ENCODE measurements at regions not wholly inside any gene's neighbourhood (a gene's known extent, or its start where the extent isn't known, plus 50 kb on each side); places are given as distances from the start of the nearest gene placed in this dataset.
"Not testable (repeated sequence)": the region's sequence is repeated elsewhere in the genome, so short reads cannot be mapped to it uniquely, and the experiment has no call there.

DNA sequence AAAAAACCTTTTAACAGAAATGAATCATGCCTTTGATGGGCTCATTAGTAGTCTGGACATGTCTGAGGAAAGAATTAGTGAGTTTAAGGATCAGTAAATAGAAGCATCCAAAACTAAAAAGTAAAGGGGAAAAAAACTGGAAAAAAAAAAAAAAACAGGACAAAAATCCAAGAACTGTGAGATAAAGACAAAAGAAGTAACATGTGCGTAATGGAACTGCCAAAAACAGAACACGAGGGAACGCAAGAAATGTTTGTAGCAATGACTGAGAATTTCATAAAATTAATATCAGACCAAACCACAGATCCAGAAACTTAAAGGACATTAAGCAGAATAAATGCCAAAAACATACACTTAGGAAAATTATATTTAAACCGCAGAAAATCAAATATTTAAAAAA, 77.4 kb downstream of the MS4A13 start:
- DNase-seq = peak; percentile 63 to 84 (median 66)

DNA sequence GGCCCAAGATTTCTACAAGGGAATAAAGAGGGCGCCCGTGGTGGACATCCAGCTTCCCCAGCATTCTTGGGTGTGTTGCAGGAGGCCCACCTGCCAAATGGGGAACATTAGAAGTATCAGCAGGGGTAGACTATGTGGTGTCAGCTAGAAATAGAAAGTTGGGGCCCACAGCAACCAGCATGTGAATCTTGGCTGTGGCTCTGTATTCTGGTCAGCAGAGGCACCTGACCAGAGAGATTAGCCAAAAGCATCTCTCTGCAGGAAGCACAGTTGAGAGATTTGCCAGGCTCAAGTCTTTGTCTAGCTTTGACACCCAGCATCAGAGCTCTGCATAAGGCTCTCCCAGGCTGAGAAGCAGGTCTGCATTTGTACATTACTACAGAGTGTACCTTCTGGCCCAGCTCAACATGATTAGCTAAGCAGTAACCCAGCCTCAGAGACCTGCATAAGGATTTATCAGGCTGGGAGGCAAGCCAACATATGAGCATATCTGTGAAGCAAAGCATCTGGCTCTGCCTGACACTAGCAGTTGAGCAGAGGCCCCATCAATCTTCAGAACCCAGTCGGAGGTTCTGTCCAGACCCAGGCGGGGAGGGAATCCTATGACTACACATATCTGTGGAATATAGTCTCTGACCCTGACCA, 79.9 kb downstream of the MS4A13 start:
- DNase-seq = peak; percentile 39 to 81 (median 63)

DNA sequence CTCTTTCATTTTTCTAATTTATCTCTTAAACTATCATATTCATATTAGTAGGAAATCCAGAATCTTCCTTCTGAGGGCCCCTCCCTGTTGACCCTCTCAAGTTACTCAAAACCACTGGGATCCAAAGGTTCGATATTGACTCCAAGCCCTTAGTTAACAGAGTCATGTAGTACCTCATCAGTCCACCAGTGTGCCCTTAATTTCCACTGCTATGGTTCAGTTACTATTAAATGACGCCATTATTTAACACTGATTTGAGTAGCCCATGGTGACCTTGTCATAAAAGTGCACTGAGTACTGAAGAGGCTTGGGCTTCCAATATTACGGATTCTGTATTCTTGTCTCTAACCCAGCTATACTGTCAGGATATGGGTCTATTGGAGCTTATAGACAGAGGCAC, 91.9 kb upstream of the MS4A8 start:
- DNase-seq = no peak

DNA sequence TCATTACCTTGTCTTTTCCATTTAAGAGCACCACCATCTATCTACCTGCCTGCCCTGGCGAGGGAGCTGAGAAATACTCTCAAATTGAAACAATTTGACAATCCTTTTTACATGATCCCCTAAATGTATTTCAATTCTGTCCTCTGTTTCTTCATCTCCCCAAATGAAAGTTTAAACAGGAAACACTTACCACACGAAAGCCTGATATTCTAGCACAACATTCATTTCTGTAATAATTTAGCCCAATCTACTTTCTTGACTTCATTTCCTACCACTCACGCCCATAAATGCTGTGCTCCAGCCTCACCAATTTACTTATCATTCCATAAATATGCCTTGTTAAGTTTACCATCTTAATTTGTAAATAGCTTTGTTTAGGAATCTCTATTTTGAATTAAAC, 89.8 kb upstream of the MS4A8 start:
- DNase-seq = no peak

- DNase-seq = no peak
Measured at GRCh38 chr11:60610702-60611101, 88.7 kb upstream of the MS4A8 start.

- no peak for DNase-seq
Measured at GRCh38 chr11:60615497-60615896, 83.9 kb upstream of the MS4A8 start.

GRCh38 chr11:60621940-60622339, 77.5 kb upstream of the MS4A8 start:
- not testable (repeated sequence) for DNase-seq

- not testable (repeated sequence) for DNase-seq
Measured at GRCh38 chr11:60622776-60623175, 76.6 kb upstream of the MS4A8 start.

DNA sequence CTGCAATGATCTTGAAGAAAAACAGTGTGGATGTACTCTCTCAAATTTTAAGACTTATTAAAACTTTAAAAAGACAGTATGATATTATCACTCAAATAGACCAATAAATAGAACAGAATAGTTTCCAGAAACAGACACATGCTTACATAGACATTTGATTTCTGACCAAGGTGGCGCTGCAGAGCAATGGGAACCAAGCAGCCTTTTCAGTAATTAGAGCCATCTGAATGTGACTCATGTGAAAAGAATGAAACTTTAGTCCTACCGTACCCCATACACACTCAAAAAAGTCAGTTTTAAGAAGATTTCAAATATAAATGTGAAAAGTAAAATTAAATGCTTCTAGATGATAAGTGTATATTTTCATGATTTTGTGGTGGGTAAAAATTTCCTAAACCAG, 74.2 kb upstream of the MS4A8 start:
- peak in 1 of 3 donors; percentile 11 for DNase-seq

DNA sequence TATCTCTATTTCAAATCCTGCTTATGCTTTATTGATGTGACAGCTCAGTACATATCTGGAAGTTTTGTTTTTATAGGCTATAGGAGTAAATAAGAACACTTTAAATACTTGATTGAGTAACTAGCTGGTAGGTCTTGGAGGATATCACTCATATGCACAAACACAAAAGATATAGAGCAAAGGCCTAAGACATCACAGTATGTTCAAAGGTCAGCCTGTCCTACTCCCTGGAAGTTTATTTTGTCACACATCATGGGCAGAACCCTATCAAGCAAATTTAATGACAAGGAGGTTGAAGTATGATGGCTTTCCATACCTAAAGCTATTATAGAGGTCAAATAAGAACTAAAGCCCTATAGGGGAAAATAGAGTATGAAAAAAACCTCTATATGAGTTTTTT, 70.0 kb upstream of the MS4A8 start:
- no peak for DNase-seq

GRCh38 chr11:60631944-60632343, 67.5 kb upstream of the MS4A8 start:
- DNase-seq = no peak

GRCh38 chr11:60633645-60634044, 65.8 kb upstream of the MS4A8 start:
- DNase-seq = no peak

- no peak for DNase-seq
Measured at GRCh38 chr11:60634126-60634525, 65.3 kb upstream of the MS4A8 start.

DNA sequence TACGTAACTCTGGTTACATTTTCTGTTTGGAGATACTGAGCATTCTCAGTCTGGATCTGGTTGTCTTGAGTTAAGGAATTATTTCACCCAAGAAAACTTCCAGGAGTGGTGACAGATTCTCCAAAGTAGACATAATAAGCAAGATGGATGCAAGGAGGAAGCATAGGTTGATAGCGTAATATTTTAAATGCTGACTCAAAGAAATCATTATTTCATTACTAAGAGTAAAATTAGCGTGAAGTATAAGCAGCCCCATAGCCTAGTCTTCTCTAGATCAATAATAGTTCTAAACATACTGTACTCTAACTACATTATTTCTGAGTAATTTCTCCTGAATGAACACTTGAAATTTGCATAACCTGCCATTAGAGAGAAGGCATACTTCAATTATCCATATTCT, 57.5 kb upstream of the MS4A8 start:
- no peak for DNase-seq

DNA sequence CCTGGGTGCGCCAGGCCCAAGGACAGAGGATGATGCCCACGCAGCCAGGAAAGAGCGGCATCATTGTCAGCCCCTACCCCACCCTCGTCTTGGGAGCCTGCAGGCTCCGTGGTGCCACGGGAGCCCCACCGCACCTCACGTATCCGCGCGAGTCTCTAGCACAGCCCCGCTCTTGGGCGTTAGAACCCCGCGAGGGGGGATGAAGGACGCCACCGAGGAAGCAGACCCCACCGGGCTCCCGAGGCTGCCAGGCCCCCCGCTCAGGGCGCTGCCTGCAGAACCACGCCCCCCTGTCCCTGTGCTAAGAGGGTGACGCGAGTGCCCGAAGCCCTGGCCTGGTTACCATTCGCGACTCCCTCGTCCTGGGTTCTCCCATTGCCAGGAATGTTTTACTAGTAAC, 52.3 kb upstream of the MS4A8 start:
- DNase-seq = no peak

All from muscle of back (tissue), 3 donors.